ENCODE measurements at regions not wholly inside any gene's neighbourhood (a gene's known extent, or its start where the extent isn't known, plus 50 kb on each side); places are given as distances from the start of the nearest gene placed in this dataset.

- no peak for DNase-seq (ENCODE audit: low read depth in 1 of 2, low spot score in 1 of 2)
- Histone ChIP-seq H3K4me3 (replicated peaks; ENCODE audit: insufficient read depth, low read length) (no peak overlapping the region), H3K27ac (replicated peaks) (no peak overlapping the region), H3K27me3 (ENCODE audit: insufficient read depth, poor library complexity, severe bottlenecking) (no peaks in the 10 kb centered on the region)
- TF ChIP-seq SPI1 (IDR thresholded peaks at IDR 0.05; ENCODE audit: borderline replicate concordance, low read depth) (no peak), POLR2AphosphoS5 (IDR thresholded peaks at IDR 0.05; ENCODE audit: low read depth) (no peak), REST (IDR thresholded peaks at IDR 0.05; ENCODE audit: insufficient replicate concordance, low read depth) (no peak), GABPA (IDR thresholded peaks at IDR 0.05; ENCODE audit: low read depth) (no peak), CTCF (IDR thresholded peaks at IDR 0.05; ENCODE audit: insufficient read depth, low read length) (no peak)
These were observed 172.2 kb downstream of the ASB1 start for GRCh38 chr2:238598802-238599530.

GRCh38 chr2:238599549-238600505 lies 173.1 kb downstream of the ASB1 start:
- Histone ChIP-seq H3K4me3 (replicated peaks; ENCODE audit: insufficient read depth, low read length) (no peak overlapping the region), H3K27ac (replicated peaks) (no peak overlapping the region), H3K27me3 (ENCODE audit: insufficient read depth, poor library complexity, severe bottlenecking) (no peaks in the 10 kb centered on the region)
- DNase-seq (ENCODE audit: low read depth in 1 of 2, low spot score in 1 of 2) = no peak
- TF ChIP-seq REST (IDR thresholded peaks at IDR 0.05; ENCODE audit: insufficient replicate concordance, low read depth) (no peak), POLR2AphosphoS5 (IDR thresholded peaks at IDR 0.05; ENCODE audit: low read depth) (no peak), SPI1 (IDR thresholded peaks at IDR 0.05; ENCODE audit: borderline replicate concordance, low read depth) (no peak), GABPA (IDR thresholded peaks at IDR 0.05; ENCODE audit: low read depth) (no peak), CTCF (IDR thresholded peaks at IDR 0.05; ENCODE audit: insufficient read depth, low read length) (no peak)

GRCh38 chr2:238600506-238601432 lies 174.0 kb downstream of the ASB1 start:
- Histone ChIP-seq H3K27me3 (ENCODE audit: insufficient read depth, poor library complexity, severe bottlenecking) (no peaks in the 10 kb centered on the region), H3K4me3 (replicated peaks; ENCODE audit: insufficient read depth, low read length) (no peak overlapping the region), H3K27ac (replicated peaks) (no peak overlapping the region)
- DNase-seq (ENCODE audit: low read depth in 1 of 2, low spot score in 1 of 2) = no peak
- no peak for TF ChIP-seq SPI1 (IDR thresholded peaks at IDR 0.05; ENCODE audit: borderline replicate concordance, low read depth)
- TF ChIP-seq GABPA (IDR thresholded peaks at IDR 0.05; ENCODE audit: low read depth) = no peak
- no peak for TF ChIP-seq CTCF (IDR thresholded peaks at IDR 0.05; ENCODE audit: insufficient read depth, low read length)
- TF ChIP-seq POLR2AphosphoS5 (IDR thresholded peaks at IDR 0.05; ENCODE audit: low read depth) = no peak
- TF ChIP-seq REST (IDR thresholded peaks at IDR 0.05; ENCODE audit: insufficient replicate concordance, low read depth) = no peak

Measured in HL-60 (cell line).